Lower lobe of right lung (tissue), 2 donors: ENCODE measurements at regions not wholly inside any gene's neighbourhood (a gene's known extent, or its start where the extent isn't known, plus 50 kb on each side); places are given as distances from the start of the nearest gene placed in this dataset.

Source experiments
- ATAC-seq, 2 donors: fragments of 200-7000 bp; cut with Tn5 transposase; one replicate each; pipeline ENCODE4 v1.9.1; 2020 to 2022; ENCODE audit warnings: mild to moderate bottlenecking in 2 of 2, moderate library complexity in 2 of 2
- DNase-seq: peaks from one replicate; pipeline ENCODE4 v3.0.0-alpha.2; 2020
- H3K27ac ChIP-seq: fragments of 200-600 bp; one replicate; pipeline ENCODE4 v1.8.0; 2022
- H3K27me3 ChIP-seq: fragments of 200-600 bp; one replicate; pipeline ENCODE4 v1.8.0; 2022; ENCODE audit warnings: low read depth
- H3K36me3 ChIP-seq: fragments of 200-600 bp; one replicate; pipeline ENCODE4 v1.8.0; 2022; ENCODE audit warnings: mild to moderate bottlenecking
- H3K4me1 ChIP-seq: fragments of 200-600 bp; one replicate; pipeline ENCODE4 v1.8.0; 2022
- H3K4me3 ChIP-seq: fragments of 200-600 bp; one replicate; pipeline ENCODE4 v1.8.0; 2022; ENCODE audit warnings: mild to moderate bottlenecking
- H3K9me3 ChIP-seq: fragments of 200-600 bp; one replicate; pipeline ENCODE4 v1.8.0; 2022
- intact Hi-C: fragments of 100-400 bp; cut with DNase I; formaldehyde crosslinking; loops from one replicate; pipeline ENCODE4 v1.11.0; 2022
- TF ChIP-seq, protein P1 (sequence below): fragments of 200-600 bp; IDR thresholded peaks from one replicate; pipeline ENCODE4 v1.8.0; 2022; ENCODE audit warnings: antibody characterized with exemption, mild to moderate bottlenecking
- donor health status: DM: no; HTN: yes; CAD: no; lungs with severe emphysema.

GRCh38 chr2:144049137-144049536 lies 470.8 kb downstream of the ZEB2 start:
- no peak for ATAC-seq
- H3K27ac ChIP-seq: no peak overlapping the region
- H3K27me3 ChIP-seq: no peaks in the 10 kb centered on the region
- no peaks in the 10 kb centered on the region for H3K36me3 ChIP-seq
- no peak overlapping the region for H3K4me3 ChIP-seq
- H3K9me3 ChIP-seq: no peaks in the 10 kb centered on the region
- TF ChIP-seq, protein P1, sequence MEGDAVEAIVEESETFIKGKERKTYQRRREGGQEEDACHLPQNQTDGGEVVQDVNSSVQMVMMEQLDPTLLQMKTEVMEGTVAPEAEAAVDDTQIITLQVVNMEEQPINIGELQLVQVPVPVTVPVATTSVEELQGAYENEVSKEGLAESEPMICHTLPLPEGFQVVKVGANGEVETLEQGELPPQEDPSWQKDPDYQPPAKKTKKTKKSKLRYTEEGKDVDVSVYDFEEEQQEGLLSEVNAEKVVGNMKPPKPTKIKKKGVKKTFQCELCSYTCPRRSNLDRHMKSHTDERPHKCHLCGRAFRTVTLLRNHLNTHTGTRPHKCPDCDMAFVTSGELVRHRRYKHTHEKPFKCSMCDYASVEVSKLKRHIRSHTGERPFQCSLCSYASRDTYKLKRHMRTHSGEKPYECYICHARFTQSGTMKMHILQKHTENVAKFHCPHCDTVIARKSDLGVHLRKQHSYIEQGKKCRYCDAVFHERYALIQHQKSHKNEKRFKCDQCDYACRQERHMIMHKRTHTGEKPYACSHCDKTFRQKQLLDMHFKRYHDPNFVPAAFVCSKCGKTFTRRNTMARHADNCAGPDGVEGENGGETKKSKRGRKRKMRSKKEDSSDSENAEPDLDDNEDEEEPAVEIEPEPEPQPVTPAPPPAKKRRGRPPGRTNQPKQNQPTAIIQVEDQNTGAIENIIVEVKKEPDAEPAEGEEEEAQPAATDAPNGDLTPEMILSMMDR: no peak
- intact Hi-C loops: no loop called here
- no peaks in the 10 kb centered on the region for H3K4me1 ChIP-seq
- no peak for DNase-seq

DNA sequence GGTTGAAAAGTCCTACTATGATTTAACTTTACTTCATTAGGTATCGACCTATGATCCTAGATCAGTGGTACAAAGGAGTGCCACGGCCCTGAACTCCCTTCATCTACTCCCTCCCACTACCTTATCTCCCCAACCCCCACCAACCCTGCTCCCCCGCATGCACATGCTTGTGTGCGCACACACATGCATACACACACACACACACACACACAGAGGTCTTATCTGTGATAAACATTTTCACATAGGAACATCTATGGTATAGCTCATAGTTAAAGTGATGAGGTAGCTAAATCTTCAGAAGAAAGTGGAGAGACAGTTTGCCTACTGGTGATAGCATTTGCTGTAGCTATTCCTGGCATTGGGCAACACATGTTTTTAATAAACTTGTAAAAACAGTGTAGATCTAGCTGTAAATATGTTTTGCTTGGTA lies 471.3 kb downstream of the ZEB2 start:
- DNase-seq (no peak), ATAC-seq (no peak)
- Histone ChIP-seq H3K4me1 (no peaks in the 10 kb centered on the region), H3K27ac (no peak overlapping the region), H3K27me3 (no peaks in the 10 kb centered on the region), H3K4me3 (no peak overlapping the region), H3K9me3 (no peaks in the 10 kb centered on the region), H3K36me3 (no peaks in the 10 kb centered on the region)
- intact Hi-C loops: no loop called here
- TF ChIP-seq, protein P1: no peak

GRCh38 chr2:144042751-144043150 lies 477.2 kb downstream of the ZEB2 start:
- Histone ChIP-seq H3K9me3 (no peaks in the 10 kb centered on the region), H3K4me3 (no peak overlapping the region), H3K27ac (no peak overlapping the region), H3K27me3 (no peaks in the 10 kb centered on the region), H3K4me1 (no peaks in the 10 kb centered on the region), H3K36me3 (no peaks in the 10 kb centered on the region)
- DNase-seq (no peak), ATAC-seq (no peak)
- TF ChIP-seq, protein P1: no peak
- intact Hi-C loops: no loop called here

DNA sequence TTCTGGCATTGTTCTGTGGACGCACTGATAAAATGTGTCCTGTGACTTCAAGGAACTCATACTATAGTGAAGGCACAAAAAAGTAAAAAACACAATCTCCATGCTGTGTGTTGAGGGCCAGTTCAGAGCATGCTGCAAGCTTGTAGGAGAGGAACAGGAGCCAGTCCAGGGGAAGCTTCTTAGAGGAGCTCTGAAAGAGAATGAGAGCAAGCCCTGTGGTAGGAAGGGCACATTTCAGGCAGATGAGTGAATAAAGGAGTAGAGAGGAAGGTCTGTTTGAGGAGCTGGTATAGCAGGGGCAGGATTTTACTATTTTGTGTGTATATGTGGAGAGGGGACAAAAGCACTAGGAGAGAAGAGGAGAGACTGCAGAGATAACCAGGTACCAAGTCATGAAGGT lies 478.3 kb downstream of the ZEB2 start:
- Histone ChIP-seq H3K27ac (no peak overlapping the region), H3K36me3 (no peaks in the 10 kb centered on the region), H3K4me3 (no peak overlapping the region), H3K4me1 (no peaks in the 10 kb centered on the region), H3K27me3 (no peaks in the 10 kb centered on the region), H3K9me3 (no peaks in the 10 kb centered on the region)
- DNase-seq: no peak
- intact Hi-C loops: no loop called here
- no peak for ATAC-seq
- TF ChIP-seq, protein P1: no peak

GRCh38 chr2:144040834-144041233 lies 479.1 kb downstream of the ZEB2 start:
- no peak overlapping the region for H3K4me3 ChIP-seq
- no peaks in the 10 kb centered on the region for H3K27me3 ChIP-seq
- no peak overlapping the region for H3K27ac ChIP-seq
- DNase-seq (no peak), ATAC-seq (no peak)
- no peaks in the 10 kb centered on the region for H3K4me1 ChIP-seq
- no peaks in the 10 kb centered on the region for H3K9me3 ChIP-seq
- H3K36me3 ChIP-seq: no peaks in the 10 kb centered on the region
- TF ChIP-seq, protein P1: no peak
- intact Hi-C loops: no loop called here

DNA sequence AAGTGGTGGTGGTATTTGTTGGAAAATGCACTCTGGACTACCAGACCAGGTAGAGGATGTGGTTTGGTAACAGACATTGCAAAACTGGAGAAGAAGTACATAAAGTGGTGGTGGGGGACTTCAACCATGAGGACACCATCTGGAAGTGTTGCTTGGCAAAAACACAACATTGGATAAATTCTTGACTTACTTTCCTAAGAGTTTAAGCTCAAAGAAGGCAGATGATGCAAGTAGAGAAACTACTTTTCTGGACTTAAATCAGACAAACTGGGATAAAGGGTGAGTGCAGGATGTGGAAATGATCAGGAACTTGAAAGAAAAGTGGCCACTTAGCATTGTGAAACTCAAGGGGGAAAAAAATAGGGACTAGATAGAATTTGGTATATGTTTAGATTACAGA lies 487.4 kb downstream of the ZEB2 start:
- Histone ChIP-seq H3K4me3 (no peak overlapping the region), H3K27me3 (no peaks in the 10 kb centered on the region), H3K27ac (no peak overlapping the region), H3K9me3 (no peaks in the 10 kb centered on the region), H3K4me1 (no peaks in the 10 kb centered on the region), H3K36me3 (no peaks in the 10 kb centered on the region)
- no peak for ATAC-seq
- no peak for DNase-seq
- TF ChIP-seq, protein P1: no peak
- intact Hi-C loops: no loop called here
